ENCODE measurements at regions not wholly inside any gene's neighbourhood (a gene's known extent, or its start where the extent isn't known, plus 50 kb on each side); places are given as distances from the start of the nearest gene placed in this dataset.

- DNase-seq: no peak
- no peaks in the 10 kb centered on the region for H3K9me3 ChIP-seq (ENCODE audit: control insufficient read depth, low read length)
- H3K18ac ChIP-seq (ENCODE audit: low read depth in 1 of 2, low read length in 2 of 2): no peak overlapping the region
- no peak overlapping the region for H4K8ac ChIP-seq (ENCODE audit: low read length)
- WGBS: 72% methylated on average over 4 of the region's 5 CpGs
- H4K91ac ChIP-seq (ENCODE audit: low read length): no peak overlapping the region
- no peak overlapping the region for H2AK5ac ChIP-seq (ENCODE audit: low read length, severe bottlenecking)
- H3K4me1 ChIP-seq (ENCODE audit: control insufficient read depth, insufficient read depth, low read depth, low read length): no peaks in the 10 kb centered on the region
- H2BK5ac ChIP-seq (ENCODE audit: low read depth, low read length, poor library complexity, severe bottlenecking): no peak overlapping the region
- no peaks in the 10 kb centered on the region for H3K79me1 ChIP-seq (replicated peaks; ENCODE audit: low read length, poor library complexity, severe bottlenecking)
- H3K27ac ChIP-seq (ENCODE audit: low read length, poor library complexity, severe bottlenecking): no peak overlapping the region
- no peak overlapping the region for H2BK15ac ChIP-seq (ENCODE audit: low read depth, poor library complexity, severe bottlenecking)
- no peaks in the 10 kb centered on the region for H3K36me3 ChIP-seq (ENCODE audit: control insufficient read depth in 1 of 2, insufficient read depth in 2 of 2, low read depth in 1 of 2, low read length in 2 of 2)
- H3K4ac ChIP-seq (ENCODE audit: low read depth in 1 of 2, low read length in 2 of 2): no peak overlapping the region
- no peak overlapping the region for H3K4me3 ChIP-seq (ENCODE audit: insufficient read depth in 1 of 2, low read depth in 1 of 2, low read length in 2 of 2)
- H3K4me2 ChIP-seq (ENCODE audit: low read length, poor library complexity, severe bottlenecking): no peak overlapping the region
- no peak overlapping the region for H3K14ac ChIP-seq (ENCODE audit: low read length in 2 of 2)
- H3K23ac ChIP-seq (ENCODE audit: low read length in 2 of 2): no peak overlapping the region
- H2BK120ac ChIP-seq (ENCODE audit: low read depth, low read length): no peak overlapping the region
- no peak overlapping the region for H2AFZ ChIP-seq (ENCODE audit: low read depth, low read length)
- H3K27me3 ChIP-seq (ENCODE audit: control insufficient read depth in 1 of 2, insufficient read depth in 1 of 2, low read length in 2 of 2): peaks cover 42 to 50% of the 10 kb centered on the region in 2 experiments
- H2BK12ac ChIP-seq (ENCODE audit: low read length in 2 of 2): no peak overlapping the region
- no peak overlapping the region for H3K9ac ChIP-seq (ENCODE audit: low read length)
Measured at GRCh38 chr15:69956417-69956816, 141.3 kb downstream of the TLE3 start.

GRCh38 chr15:69957175-69957574 is 140.5 kb downstream of the TLE3 start:
- 72% methylated on average over 4 of the region's 4 CpGs for WGBS
- Histone ChIP-seq H2AK5ac (ENCODE audit: low read length, severe bottlenecking) (no peak overlapping the region), H2BK120ac (ENCODE audit: low read depth, low read length) (no peak overlapping the region), H2BK15ac (ENCODE audit: low read depth, poor library complexity, severe bottlenecking) (no peak overlapping the region), H3K18ac (ENCODE audit: low read depth in 1 of 2, low read length in 2 of 2) (no peak overlapping the region), H3K27ac (ENCODE audit: low read length, poor library complexity, severe bottlenecking) (no peak overlapping the region), H3K14ac (ENCODE audit: low read length in 2 of 2) (no peak overlapping the region), H4K8ac (ENCODE audit: low read length) (no peak overlapping the region), H3K9ac (ENCODE audit: low read length) (no peak overlapping the region), H3K4me1 (ENCODE audit: control insufficient read depth, insufficient read depth, low read depth, low read length) (no peaks in the 10 kb centered on the region), H3K4me2 (ENCODE audit: low read length, poor library complexity, severe bottlenecking) (no peak overlapping the region), H4K91ac (ENCODE audit: low read length) (no peak overlapping the region), H2BK5ac (ENCODE audit: low read depth, low read length, poor library complexity, severe bottlenecking) (peak overlapping the region; percentile 36), H2BK12ac (ENCODE audit: low read length in 2 of 2) (no peak overlapping the region), H3K4me3 (ENCODE audit: insufficient read depth in 1 of 2, low read depth in 1 of 2, low read length in 2 of 2) (no peak overlapping the region), H3K36me3 (ENCODE audit: control insufficient read depth in 1 of 2, insufficient read depth in 2 of 2, low read depth in 1 of 2, low read length in 2 of 2) (no peaks in the 10 kb centered on the region), H3K4ac (ENCODE audit: low read depth in 1 of 2, low read length in 2 of 2) (no peak overlapping the region), H3K79me1 (replicated peaks; ENCODE audit: low read length, poor library complexity, severe bottlenecking) (no peaks in the 10 kb centered on the region), H3K27me3 (ENCODE audit: control insufficient read depth in 1 of 2, insufficient read depth in 1 of 2, low read length in 2 of 2) (peaks cover 47 to 50% of the 10 kb centered on the region in 2 experiments), H3K23ac (ENCODE audit: low read length in 2 of 2) (no peak overlapping the region), H2AFZ (ENCODE audit: low read depth, low read length) (no peak overlapping the region), H3K9me3 (ENCODE audit: control insufficient read depth, low read length) (no peaks in the 10 kb centered on the region)
- DNase-seq: no peak

GRCh38 chr15:69958496-69959084 is 139.1 kb downstream of the TLE3 start:
- no peak overlapping the region for H2AK5ac ChIP-seq (ENCODE audit: low read length, severe bottlenecking)
- H3K9me3 ChIP-seq (ENCODE audit: control insufficient read depth, low read length): no peaks in the 10 kb centered on the region
- H3K14ac ChIP-seq (ENCODE audit: low read length in 2 of 2): no peak overlapping the region
- no peak overlapping the region for H3K18ac ChIP-seq (ENCODE audit: low read depth in 1 of 2, low read length in 2 of 2)
- no peak overlapping the region for H4K91ac ChIP-seq (ENCODE audit: low read length)
- H2BK12ac ChIP-seq (ENCODE audit: low read length in 2 of 2): no peak overlapping the region
- H2BK120ac ChIP-seq (ENCODE audit: low read depth, low read length): no peak overlapping the region
- H2BK5ac ChIP-seq (ENCODE audit: low read depth, low read length, poor library complexity, severe bottlenecking): no peak overlapping the region
- H3K23ac ChIP-seq (ENCODE audit: low read length in 2 of 2): no peak overlapping the region
- H3K4me1 ChIP-seq (ENCODE audit: control insufficient read depth, insufficient read depth, low read depth, low read length): no peaks in the 10 kb centered on the region
- no peak overlapping the region for H3K4me3 ChIP-seq (ENCODE audit: insufficient read depth in 1 of 2, low read depth in 1 of 2, low read length in 2 of 2)
- no peaks in the 10 kb centered on the region for H3K79me1 ChIP-seq (replicated peaks; ENCODE audit: low read length, poor library complexity, severe bottlenecking)
- H3K9ac ChIP-seq (ENCODE audit: low read length): no peak overlapping the region
- H3K27ac ChIP-seq (ENCODE audit: low read length, poor library complexity, severe bottlenecking): no peak overlapping the region
- H4K8ac ChIP-seq (ENCODE audit: low read length): no peak overlapping the region
- WGBS: 72% methylated on average over 3 of the region's 3 CpGs
- peaks cover 37 to 58% of the 10 kb centered on the region in 2 experiments for H3K27me3 ChIP-seq (ENCODE audit: control insufficient read depth in 1 of 2, insufficient read depth in 1 of 2, low read length in 2 of 2)
- H2BK15ac ChIP-seq (ENCODE audit: low read depth, poor library complexity, severe bottlenecking): no peak overlapping the region
- no peak overlapping the region for H3K4me2 ChIP-seq (ENCODE audit: low read length, poor library complexity, severe bottlenecking)
- no peak for DNase-seq
- no peaks in the 10 kb centered on the region for H3K36me3 ChIP-seq (ENCODE audit: control insufficient read depth in 1 of 2, insufficient read depth in 2 of 2, low read depth in 1 of 2, low read length in 2 of 2)
- H2AFZ ChIP-seq (ENCODE audit: low read depth, low read length): no peak overlapping the region
- no peak overlapping the region for H3K4ac ChIP-seq (ENCODE audit: low read depth in 1 of 2, low read length in 2 of 2)

- Histone ChIP-seq H2BK15ac (ENCODE audit: low read depth, poor library complexity, severe bottlenecking) (no peak overlapping the region), H3K9me3 (ENCODE audit: control insufficient read depth, low read length) (no peaks in the 10 kb centered on the region), H2BK12ac (ENCODE audit: low read length in 2 of 2) (no peak overlapping the region), H3K23ac (ENCODE audit: low read length in 2 of 2) (no peak overlapping the region), H4K91ac (ENCODE audit: low read length) (no peak overlapping the region), H2BK120ac (ENCODE audit: low read depth, low read length) (no peak overlapping the region), H3K36me3 (ENCODE audit: control insufficient read depth in 1 of 2, insufficient read depth in 2 of 2, low read depth in 1 of 2, low read length in 2 of 2) (no peaks in the 10 kb centered on the region), H3K79me1 (replicated peaks; ENCODE audit: low read length, poor library complexity, severe bottlenecking) (no peaks in the 10 kb centered on the region), H3K4me2 (ENCODE audit: low read length, poor library complexity, severe bottlenecking) (no peak overlapping the region), H3K14ac (ENCODE audit: low read length in 2 of 2) (no peak overlapping the region), H3K4me3 (ENCODE audit: insufficient read depth in 1 of 2, low read depth in 1 of 2, low read length in 2 of 2) (no peak overlapping the region), H3K9ac (ENCODE audit: low read length) (no peak overlapping the region), H4K8ac (ENCODE audit: low read length) (no peak overlapping the region), H3K4ac (ENCODE audit: low read depth in 1 of 2, low read length in 2 of 2) (no peak overlapping the region), H3K27me3 (ENCODE audit: control insufficient read depth in 1 of 2, insufficient read depth in 1 of 2, low read length in 2 of 2) (peaks cover 22 to 32% of the 10 kb centered on the region in 2 experiments), H3K4me1 (ENCODE audit: control insufficient read depth, insufficient read depth, low read depth, low read length) (no peaks in the 10 kb centered on the region), H3K18ac (ENCODE audit: low read depth in 1 of 2, low read length in 2 of 2) (no peak overlapping the region), H2AFZ (ENCODE audit: low read depth, low read length) (no peak overlapping the region), H2AK5ac (ENCODE audit: low read length, severe bottlenecking) (no peak overlapping the region), H3K27ac (ENCODE audit: low read length, poor library complexity, severe bottlenecking) (no peak overlapping the region), H2BK5ac (ENCODE audit: low read depth, low read length, poor library complexity, severe bottlenecking) (no peak overlapping the region)
- DNase-seq: no peak
- 92% methylated on average over 1 of the region's 1 CpG for WGBS
Measured at GRCh38 chr15:69962561-69962960, 135.2 kb downstream of the TLE3 start.
